HG03280 (cell line): ENCODE measurements at regions not wholly inside any gene's neighbourhood (a gene's known extent, or its start where the extent isn't known, plus 50 kb on each side); places are given as distances from the start of the nearest gene placed in this dataset.
"Not testable (repeated sequence)": the region's sequence is repeated elsewhere in the genome, so short reads cannot be mapped to it uniquely, and the experiment has no call there.

Experiments used
- ATAC-seq: cut with Tn5 transposase; IDR thresholded peaks from one replicate; pipeline ENCODE4 v1.9.1; 2021; ENCODE audit warnings: mild to moderate bottlenecking, moderate library complexity; ENCODE audit not compliant: unreplicated experiment

- no peak for ATAC-seq
Measured at GRCh38 chr2:33707312-33707711, 108.2 kb upstream of the FAM98A start.

DNA sequence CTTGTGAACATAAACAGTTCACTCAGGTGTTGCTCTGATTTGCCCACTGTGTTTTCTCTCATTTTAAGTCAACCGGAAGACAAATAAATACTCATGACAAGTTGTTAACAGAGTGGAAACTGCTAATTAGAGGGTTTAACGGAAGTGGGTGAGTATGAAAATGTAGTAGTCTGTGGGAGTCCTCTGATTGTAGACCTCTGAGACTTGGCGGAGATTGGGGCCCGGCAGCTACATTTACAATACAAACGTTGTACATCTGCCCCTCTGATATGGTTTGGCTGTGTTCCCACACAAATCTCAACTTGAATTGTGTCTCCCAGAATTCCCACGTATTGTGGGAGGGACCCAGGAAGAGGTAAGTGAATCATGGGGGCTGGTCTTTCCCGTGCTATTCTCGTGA is 107.3 kb upstream of the FAM98A start:
- no peak for ATAC-seq

- no peak for ATAC-seq
Measured at GRCh38 chr2:33704406-33704855, 105.3 kb upstream of the FAM98A start.

DNA sequence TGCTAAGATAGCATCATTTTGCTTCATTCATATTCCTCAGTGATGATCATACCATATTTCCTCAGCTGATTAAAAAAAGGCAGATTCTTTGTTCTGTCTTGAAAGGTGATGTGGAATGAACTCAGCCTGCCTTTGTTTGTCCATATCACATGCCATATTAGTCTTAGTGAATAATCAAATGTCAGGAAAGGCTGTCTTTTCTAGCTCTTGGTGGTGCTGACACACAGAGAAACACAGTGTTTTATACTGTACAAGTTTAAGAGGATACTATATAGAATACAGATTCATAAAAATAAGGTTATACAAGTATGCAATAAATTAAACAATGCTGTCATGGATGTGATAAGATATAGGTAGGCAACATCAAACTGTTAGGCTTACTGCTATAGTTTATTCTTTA is 97.1 kb upstream of the FAM98A start:
- no peak for ATAC-seq

GRCh38 chr2:33694904-33695303 is 95.8 kb upstream of the FAM98A start:
- no peak for ATAC-seq

- not testable (repeated sequence) for ATAC-seq
Measured at GRCh38 chr2:33690686-33691085, 91.6 kb upstream of the FAM98A start.

DNA sequence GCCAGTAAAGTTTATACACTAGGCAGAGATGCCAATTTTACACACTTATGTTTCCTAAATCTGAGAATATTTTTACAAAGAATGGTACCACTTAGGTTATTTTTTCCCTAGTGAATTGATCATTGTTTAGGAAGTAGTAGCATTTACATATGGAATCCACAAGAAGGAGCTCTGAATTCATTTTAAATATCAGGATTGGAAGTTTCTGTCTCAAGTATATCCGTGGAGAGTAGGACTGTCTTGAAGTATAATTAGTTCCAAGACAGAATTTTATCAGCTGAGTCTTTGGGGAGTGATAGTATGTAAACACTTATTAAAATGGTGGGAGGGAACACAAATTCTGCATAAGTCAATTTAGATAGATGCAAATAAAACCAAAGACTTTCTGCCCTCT is 82.3 kb upstream of the FAM98A start:
- ATAC-seq: no peak

DNA sequence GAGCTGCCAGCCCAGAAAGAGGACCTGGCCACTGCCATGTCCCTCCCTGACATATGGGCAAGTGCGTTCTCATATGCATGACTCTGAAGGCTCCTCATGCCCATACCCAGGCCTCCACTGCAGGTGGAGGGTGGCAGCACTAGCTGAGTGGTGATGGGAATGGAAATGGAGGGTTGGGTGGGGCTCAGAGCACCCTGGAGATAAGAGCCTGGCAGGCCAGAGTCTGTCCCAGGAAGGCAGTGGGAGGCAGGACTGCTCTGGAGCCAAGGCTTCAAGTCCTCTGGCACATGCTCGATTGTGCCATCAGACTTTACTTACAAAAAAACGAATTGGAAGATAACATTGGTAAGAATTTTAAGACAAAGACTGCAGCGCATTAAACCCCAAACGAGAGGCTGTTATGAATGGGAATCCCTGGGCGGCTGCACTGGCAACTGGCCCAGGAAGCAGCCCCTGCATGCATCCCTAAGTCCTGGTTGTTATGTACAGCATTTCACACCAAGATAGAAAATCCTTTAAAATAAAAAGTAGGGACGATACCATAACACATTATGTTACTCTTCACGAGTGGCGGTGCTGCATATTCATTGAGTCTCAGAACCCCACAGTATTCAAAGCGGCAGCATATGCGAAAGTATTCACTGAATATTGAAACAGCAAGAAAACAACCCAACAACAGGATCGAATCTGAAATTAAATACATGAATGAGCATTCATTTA is 81.7 kb upstream of the FAM98A start:
- no peak for ATAC-seq

GRCh38 chr2:33678436-33678835 is 79.3 kb upstream of the FAM98A start:
- ATAC-seq: no peak

DNA sequence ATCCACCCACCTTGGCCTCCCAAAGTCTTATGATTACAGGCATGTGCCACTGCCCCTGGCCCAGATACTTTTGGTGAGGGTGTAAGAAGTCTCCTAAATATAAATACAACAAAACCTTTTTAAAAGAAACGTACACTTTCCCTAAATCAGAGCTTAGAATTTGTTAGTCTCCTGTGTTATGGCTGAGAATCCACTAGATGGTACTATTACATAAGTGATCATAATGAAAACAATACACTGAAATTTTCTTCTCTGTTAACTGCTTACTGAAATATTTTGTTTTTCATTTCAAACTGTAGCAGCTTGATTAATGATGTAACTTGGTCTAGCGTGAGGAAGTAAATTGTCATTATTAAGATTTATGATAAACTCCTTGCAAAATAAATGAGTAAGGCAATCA is 74.8 kb upstream of the FAM98A start:
- ATAC-seq: no peak

GRCh38 chr2:33672896-33673295 is 73.8 kb upstream of the FAM98A start:
- no peak for ATAC-seq

DNA sequence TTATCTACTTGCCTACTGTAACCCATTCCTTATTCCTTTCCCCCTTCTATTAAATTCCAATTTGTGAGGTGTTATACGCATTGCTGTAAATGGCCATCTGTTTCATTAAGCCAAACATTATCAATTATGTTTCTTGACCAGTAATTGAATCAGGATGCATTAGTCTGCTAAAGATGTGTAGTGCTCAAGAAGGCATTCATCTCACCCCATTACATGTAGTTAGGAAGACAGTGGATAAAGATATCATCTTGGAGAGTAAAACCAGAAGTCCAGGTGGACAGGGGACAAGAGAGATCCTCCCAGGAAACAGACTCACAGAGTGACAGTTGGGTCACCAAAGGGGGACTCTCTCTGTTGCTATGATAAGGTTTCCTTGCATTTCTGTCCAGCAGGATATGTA is 73.3 kb upstream of the FAM98A start:
- no peak for ATAC-seq

GRCh38 chr2:33671198-33671597 is 72.1 kb upstream of the FAM98A start:
- no peak for ATAC-seq

DNA sequence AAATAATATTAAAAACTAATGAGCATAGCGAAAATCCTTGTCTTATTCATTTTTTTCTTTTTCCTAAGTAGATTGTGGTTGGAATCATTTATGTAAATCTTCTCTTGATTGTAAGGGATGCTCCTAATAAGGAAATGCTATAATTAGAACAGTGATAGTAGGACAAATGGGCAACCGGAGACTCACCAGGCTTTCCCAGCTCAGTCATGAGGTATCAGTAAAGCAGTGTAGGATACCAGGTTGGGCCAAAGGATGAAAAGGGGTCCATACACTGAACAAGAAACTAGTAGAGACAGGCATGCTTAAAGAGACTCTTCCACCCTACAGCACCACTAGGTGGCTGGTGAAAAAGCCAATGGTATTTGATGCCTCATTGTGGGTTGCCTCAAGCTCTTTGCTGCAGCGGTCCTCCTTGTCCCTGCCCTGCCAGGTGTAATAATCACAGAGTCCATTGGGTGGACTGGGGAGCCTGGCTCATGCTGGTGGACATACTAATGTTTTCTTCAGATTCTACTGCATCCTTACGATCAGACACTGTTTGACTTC is 71.4 kb upstream of the FAM98A start:
- ATAC-seq: no peak

- ATAC-seq: no peak
Measured at GRCh38 chr2:33666879-33667278, 67.8 kb upstream of the FAM98A start.

DNA sequence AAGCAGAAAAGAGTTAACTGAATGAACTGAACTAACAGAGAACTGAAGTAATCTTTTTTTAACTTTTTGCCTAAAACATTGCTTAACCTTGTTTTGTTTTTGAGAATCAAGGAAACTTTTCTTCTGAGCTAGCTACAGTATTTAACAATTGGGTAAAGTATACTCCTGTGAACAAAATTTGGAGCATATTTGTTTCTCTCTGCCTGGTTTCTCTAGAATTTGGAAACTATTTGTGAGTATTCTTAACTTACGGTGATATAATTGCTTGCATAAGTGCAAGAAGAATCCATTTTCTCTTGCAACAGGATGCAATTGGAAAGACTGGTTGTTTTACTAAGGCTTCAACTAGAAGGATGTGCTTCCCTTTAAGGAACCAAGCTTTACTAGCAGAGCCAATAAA is 65.9 kb upstream of the FAM98A start:
- no peak for ATAC-seq

GRCh38 chr2:33660416-33661123 is 61.5 kb upstream of the FAM98A start:
- no peak for ATAC-seq

DNA sequence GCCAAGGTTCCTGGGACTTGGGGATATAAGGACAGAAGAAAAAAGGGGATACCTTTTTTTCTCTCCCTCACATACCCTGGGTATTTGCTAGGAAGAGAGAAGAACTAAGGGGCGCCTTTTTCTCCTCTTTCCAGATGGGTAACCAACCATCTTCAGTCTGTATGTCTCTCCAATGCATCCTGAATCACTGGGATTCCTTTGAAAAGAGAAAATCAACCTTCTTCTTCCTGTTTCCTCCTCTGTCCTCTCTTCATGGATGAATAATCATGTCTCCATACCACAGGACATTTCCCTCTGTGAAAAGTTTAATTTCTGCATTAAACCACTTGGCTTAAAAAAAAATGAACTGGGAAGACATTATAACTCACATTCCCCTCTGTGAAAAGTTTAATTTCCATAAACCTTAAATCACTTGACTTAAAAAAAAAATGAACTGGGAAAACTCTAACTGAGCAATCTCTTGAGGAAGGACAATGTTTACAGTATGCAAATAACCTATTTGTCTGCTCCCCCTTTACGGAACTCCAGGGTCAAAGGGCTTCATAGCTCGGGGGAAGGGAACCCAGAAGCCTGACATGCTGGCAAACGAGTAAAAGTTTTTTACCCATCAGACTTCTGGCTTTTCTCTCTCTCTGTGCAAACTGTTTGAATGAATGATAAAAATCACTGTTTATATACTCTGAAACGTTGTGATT is 56.7 kb upstream of the FAM98A start:
- ATAC-seq: no peak

DNA sequence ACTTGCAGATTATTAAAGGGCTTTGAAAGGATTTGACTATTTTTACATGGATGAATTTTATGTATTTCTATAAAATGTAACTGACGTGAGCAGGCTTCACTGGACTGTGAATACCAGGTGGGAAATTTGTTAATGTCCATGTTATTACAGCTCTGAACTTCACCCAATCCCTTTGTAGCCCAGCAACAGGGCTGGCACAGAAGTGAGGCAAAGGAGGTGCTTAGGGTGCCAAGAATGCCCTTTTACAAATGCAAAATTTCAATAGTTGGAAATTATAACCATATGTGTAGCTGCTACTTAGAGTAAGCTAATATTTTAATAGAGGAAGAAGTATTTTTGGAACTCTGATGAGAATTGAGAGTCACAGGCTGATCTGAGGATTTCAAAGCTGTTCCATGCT is 53.7 kb upstream of the FAM98A start:
- no peak for ATAC-seq

DNA sequence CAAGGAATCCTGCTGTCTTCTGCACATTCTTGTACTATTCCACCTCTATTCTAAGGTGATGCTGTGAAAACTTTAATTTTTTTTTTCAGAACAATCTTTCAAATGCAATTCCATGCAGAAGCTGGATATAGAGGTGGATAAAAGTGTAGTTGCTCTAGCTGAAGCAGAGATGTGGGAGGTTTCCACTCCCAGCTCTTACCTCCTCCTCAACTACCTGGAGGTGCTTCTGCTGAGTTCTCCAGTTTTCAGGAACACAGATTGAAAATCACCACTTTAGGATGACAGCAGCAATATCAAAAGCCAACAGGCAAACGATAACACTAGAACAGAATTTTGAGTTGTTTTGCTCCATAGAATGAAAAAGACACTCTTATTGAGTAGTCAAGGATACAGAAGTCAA is 51.1 kb upstream of the FAM98A start:
- ATAC-seq: no peak
